Osteoblast (primary cell): ENCODE measurements at regions not wholly inside any gene's neighbourhood (a gene's known extent, or its start where the extent isn't known, plus 50 kb on each side); places are given as distances from the start of the nearest gene placed in this dataset.

Source experiments
- DNase-seq: peaks from one replicate; pipeline ENCODE4 v3.0.0; 2011; ENCODE audit warnings: low spot score, mixed read lengths; ENCODE audit not compliant: insufficient read length; ENCODE audit errors: missing footprints
- H2AFZ ChIP-seq: 2 replicates; pipeline ENCODE4 v1.6.0; 2011; ENCODE audit warnings: mild to moderate bottlenecking, low read length
- H3K27ac ChIP-seq: 2 replicates; pipeline ENCODE4 v1.5.1; 2011; ENCODE audit warnings: mild to moderate bottlenecking, low read depth, low read length, moderate library complexity
- H3K27me3 ChIP-seq: 2 replicates; pipeline ENCODE4 v1.6.0; 2012; ENCODE audit warnings: mild to moderate bottlenecking, control low read depth, inconsistent platforms, low read length, moderate library complexity; ENCODE audit not compliant: insufficient read depth
- H3K36me3 ChIP-seq: 2 replicates; pipeline ENCODE4 v1.5.1; 2011; ENCODE audit warnings: mild to moderate bottlenecking, low read length, control low read depth, moderate library complexity; ENCODE audit not compliant: insufficient read depth
- H3K4me1 ChIP-seq: 2 replicates; pipeline ENCODE4 v1.5.1; 2011; ENCODE audit warnings: mild to moderate bottlenecking, low read length, control low read depth, moderate library complexity; ENCODE audit not compliant: insufficient read depth
- H3K4me2 ChIP-seq: 2 replicates; pipeline ENCODE4 v1.6.0; 2011; ENCODE audit warnings: mild to moderate bottlenecking, low read length; ENCODE audit not compliant: insufficient read depth
- H3K4me3 ChIP-seq: fragments of 200-600 bp; sonication (generic); 3 replicates; pipeline ENCODE4 v1.5.1; 2012; ENCODE audit warnings: mild to moderate bottlenecking, low read length, inconsistent platforms; ENCODE audit not compliant: insufficient read depth
- H3K79me2 ChIP-seq: 2 replicates; pipeline ENCODE4 v1.6.0; 2012; ENCODE audit warnings: mild to moderate bottlenecking, low read length, control low read depth, inconsistent platforms; ENCODE audit not compliant: insufficient read depth
- H3K9me3 ChIP-seq: 2 replicates; pipeline ENCODE4 v1.5.1; 2011; ENCODE audit warnings: low read depth, low read length, control low read depth
- H4K20me1 ChIP-seq: 2 replicates; pipeline ENCODE4 v1.6.0; 2012; ENCODE audit warnings: mild to moderate bottlenecking, low read length, control low read depth; ENCODE audit not compliant: insufficient read depth
- TF ChIP-seq, protein P1 (sequence below): IDR thresholded peaks from 2 replicates; pipeline ENCODE4 v1.5.1; 2011; ENCODE audit warnings: mild to moderate bottlenecking, low read depth, low read length, moderate library complexity; ENCODE audit errors: extremely low read depth

DNA sequence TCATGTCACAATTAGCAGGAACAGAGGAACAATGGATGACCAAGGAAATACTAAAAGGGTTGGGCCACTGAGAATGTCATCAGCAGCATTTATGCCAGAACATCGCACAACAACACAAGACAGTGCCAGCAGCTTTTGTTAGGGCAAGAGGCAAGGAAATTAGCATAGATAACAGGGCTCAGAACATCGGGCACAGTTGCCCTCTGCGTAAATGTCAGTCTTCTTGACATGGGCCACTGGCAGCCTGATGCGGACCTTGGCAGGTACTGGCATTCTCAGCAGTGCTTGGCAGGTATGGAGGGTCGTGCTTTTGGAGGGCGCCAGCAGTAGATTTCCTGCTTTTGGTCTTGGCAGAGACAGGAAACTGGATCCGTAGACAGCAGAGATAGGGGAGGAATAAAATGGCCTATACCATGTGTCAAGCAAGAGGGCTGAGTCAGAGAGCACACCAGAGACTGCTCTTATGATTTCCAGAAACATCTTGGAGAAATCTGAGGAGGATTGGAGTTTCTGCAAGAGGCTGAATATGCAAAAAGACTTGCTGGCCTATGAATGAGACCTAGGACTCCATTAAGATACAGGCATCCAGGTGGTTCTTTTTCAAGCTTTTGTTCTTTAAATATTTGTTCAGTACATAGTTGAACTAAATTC, 371.5 kb upstream of the MTPN start:
- H3K27me3 ChIP-seq: no peaks in the 10 kb centered on the region
- H4K20me1 ChIP-seq: no peaks in the 10 kb centered on the region
- no peak overlapping the region for H3K4me3 ChIP-seq
- peaks cover 2% of the 10 kb centered on the region for H3K9me3 ChIP-seq
- no peak overlapping the region for H2AFZ ChIP-seq
- H3K4me2 ChIP-seq: no peak overlapping the region
- no peak for DNase-seq
- H3K27ac ChIP-seq: no peak overlapping the region
- H3K79me2 ChIP-seq: no peaks in the 10 kb centered on the region
- no peaks in the 10 kb centered on the region for H3K36me3 ChIP-seq
- TF ChIP-seq, protein P1, sequence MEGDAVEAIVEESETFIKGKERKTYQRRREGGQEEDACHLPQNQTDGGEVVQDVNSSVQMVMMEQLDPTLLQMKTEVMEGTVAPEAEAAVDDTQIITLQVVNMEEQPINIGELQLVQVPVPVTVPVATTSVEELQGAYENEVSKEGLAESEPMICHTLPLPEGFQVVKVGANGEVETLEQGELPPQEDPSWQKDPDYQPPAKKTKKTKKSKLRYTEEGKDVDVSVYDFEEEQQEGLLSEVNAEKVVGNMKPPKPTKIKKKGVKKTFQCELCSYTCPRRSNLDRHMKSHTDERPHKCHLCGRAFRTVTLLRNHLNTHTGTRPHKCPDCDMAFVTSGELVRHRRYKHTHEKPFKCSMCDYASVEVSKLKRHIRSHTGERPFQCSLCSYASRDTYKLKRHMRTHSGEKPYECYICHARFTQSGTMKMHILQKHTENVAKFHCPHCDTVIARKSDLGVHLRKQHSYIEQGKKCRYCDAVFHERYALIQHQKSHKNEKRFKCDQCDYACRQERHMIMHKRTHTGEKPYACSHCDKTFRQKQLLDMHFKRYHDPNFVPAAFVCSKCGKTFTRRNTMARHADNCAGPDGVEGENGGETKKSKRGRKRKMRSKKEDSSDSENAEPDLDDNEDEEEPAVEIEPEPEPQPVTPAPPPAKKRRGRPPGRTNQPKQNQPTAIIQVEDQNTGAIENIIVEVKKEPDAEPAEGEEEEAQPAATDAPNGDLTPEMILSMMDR: no peak
- H3K4me1 ChIP-seq: no peaks in the 10 kb centered on the region

GRCh38 chr7:136348142-136348541, 371.0 kb upstream of the MTPN start:
- H3K4me1 ChIP-seq: no peaks in the 10 kb centered on the region
- TF ChIP-seq, protein P1: no peak

GRCh38 chr7:136347488-136347887, 370.3 kb upstream of the MTPN start:
- Histone ChIP-seq H3K79me2 (no peaks in the 10 kb centered on the region), H3K27me3 (no peaks in the 10 kb centered on the region), H3K27ac (no peak overlapping the region), H3K36me3 (no peaks in the 10 kb centered on the region), H2AFZ (no peak overlapping the region), H4K20me1 (no peaks in the 10 kb centered on the region), H3K4me1 (no peaks in the 10 kb centered on the region), H3K4me3 (no peak overlapping the region), H3K4me2 (no peak overlapping the region), H3K9me3 (peaks cover 2% of the 10 kb centered on the region)
- TF ChIP-seq, protein P1: no peak
- no peak for DNase-seq

More at GRCh38 chr7:136348142-136348541, 371.0 kb upstream of the MTPN start:
- H4K20me1 ChIP-seq: no peaks in the 10 kb centered on the region
- peaks cover 2% of the 10 kb centered on the region for H3K9me3 ChIP-seq
- H2AFZ ChIP-seq: no peak overlapping the region
- no peaks in the 10 kb centered on the region for H3K36me3 ChIP-seq
- H3K27ac ChIP-seq: no peak overlapping the region
- no peak for DNase-seq
- H3K79me2 ChIP-seq: no peaks in the 10 kb centered on the region
- no peaks in the 10 kb centered on the region for H3K27me3 ChIP-seq
- no peak overlapping the region for H3K4me2 ChIP-seq
- H3K4me3 ChIP-seq: no peak overlapping the region

- H3K79me2 ChIP-seq: no peaks in the 10 kb centered on the region
- no peaks in the 10 kb centered on the region for H4K20me1 ChIP-seq
- no peak overlapping the region for H3K27ac ChIP-seq
- no peak for DNase-seq
- no peaks in the 10 kb centered on the region for H3K27me3 ChIP-seq
- no peaks in the 10 kb centered on the region for H3K36me3 ChIP-seq
- TF ChIP-seq, protein P1: no peak
- peaks cover under 1% of the 10 kb centered on the region for H3K9me3 ChIP-seq
- no peak overlapping the region for H2AFZ ChIP-seq
- H3K4me1 ChIP-seq: no peaks in the 10 kb centered on the region
- H3K4me3 ChIP-seq: no peak overlapping the region
- H3K4me2 ChIP-seq: no peak overlapping the region
Measured at GRCh38 chr7:136342251-136342650, 365.1 kb upstream of the MTPN start.
